HG02678 (cell line): ENCODE measurements at regions not wholly inside any gene's neighbourhood (a gene's known extent, or its start where the extent isn't known, plus 50 kb on each side); places are given as distances from the start of the nearest gene placed in this dataset.

Experiments used
- ATAC-seq: cut with Tn5 transposase; IDR thresholded peaks from one replicate; pipeline ENCODE4 v1.9.1; 2021; ENCODE audit warnings: mild to moderate bottlenecking, moderate library complexity; ENCODE audit not compliant: unreplicated experiment

GRCh38 chr1:149841597-149842238 lies 57.6 kb upstream of the BOLA1 start:
- peak; percentile 42 for ATAC-seq

- ATAC-seq, result peak; percentile 65
Observed at GRCh38 chr1:149842458-149843064, 56.8 kb upstream of the BOLA1 start.

- ATAC-seq, result no peak
Observed at GRCh38 chr1:149843431-149844041, 55.8 kb upstream of the BOLA1 start.

- no peak for ATAC-seq
Observed at GRCh38 chr1:149844101-149844500, 55.3 kb upstream of the BOLA1 start.

GRCh38 chr1:149844650-149845255 lies 54.6 kb upstream of the BOLA1 start:
- ATAC-seq, result no peak

- ATAC-seq, result no peak
Observed at GRCh38 chr1:149845416-149845815, 54.0 kb upstream of the BOLA1 start.

GRCh38 chr1:149846042-149846441 lies 53.3 kb upstream of the BOLA1 start:
- ATAC-seq, result no peak

GRCh38 chr1:149846593-149847466 lies 52.5 kb upstream of the BOLA1 start:
- ATAC-seq, result no peak

GRCh38 chr1:149848340-149849110 lies 50.8 kb upstream of the BOLA1 start:
- no peak for ATAC-seq

GRCh38 chr1:149849111-149849946 lies 50.0 kb upstream of the BOLA1 start:
- no peak for ATAC-seq
